Fibroblast of villous mesenchyme (primary cell): ENCODE measurements at regions not wholly inside any gene's neighbourhood (a gene's known extent, or its start where the extent isn't known, plus 50 kb on each side); places are given as distances from the start of the nearest gene placed in this dataset.

ENCODE experiments used
- DNase-seq: peaks from one replicate; pipeline ENCODE4 v3.0.0-alpha.2; 2010; ENCODE audit warnings: low read depth
- H3K4me3 ChIP-seq: 2 replicates; pipeline ENCODE4 v1.5.1; 2011; ENCODE audit warnings: low read depth, mild to moderate bottlenecking, low read length
- TF ChIP-seq, protein P1 (sequence below): IDR thresholded peaks from 2 replicates; pipeline ENCODE4 v1.5.1; 2012; ENCODE audit warnings: low read depth, mild to moderate bottlenecking, low read length; ENCODE audit not compliant: insufficient read depth

DNA sequence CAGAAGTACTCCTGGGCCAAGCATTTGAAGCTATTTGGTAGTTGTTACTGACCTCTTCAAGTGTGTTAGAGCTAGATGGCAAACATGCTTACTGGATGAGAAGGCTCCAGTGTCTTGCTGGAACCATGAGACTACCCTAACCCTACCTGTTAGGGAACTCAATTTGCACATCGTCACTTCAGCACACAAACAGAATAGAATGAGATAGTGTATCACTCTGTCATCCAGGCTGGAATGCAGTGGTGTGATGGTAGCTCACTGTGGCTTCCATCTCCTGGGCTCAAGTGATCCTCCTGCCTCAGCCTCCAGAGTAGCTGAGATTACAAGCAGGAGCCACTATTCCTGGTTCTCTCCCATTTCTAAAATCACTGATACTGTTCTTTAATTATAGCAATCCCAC is 417.0 kb upstream of the ATXN7L3B start:
- H3K4me3 ChIP-seq, result no peak overlapping the region
- TF ChIP-seq, protein P1, sequence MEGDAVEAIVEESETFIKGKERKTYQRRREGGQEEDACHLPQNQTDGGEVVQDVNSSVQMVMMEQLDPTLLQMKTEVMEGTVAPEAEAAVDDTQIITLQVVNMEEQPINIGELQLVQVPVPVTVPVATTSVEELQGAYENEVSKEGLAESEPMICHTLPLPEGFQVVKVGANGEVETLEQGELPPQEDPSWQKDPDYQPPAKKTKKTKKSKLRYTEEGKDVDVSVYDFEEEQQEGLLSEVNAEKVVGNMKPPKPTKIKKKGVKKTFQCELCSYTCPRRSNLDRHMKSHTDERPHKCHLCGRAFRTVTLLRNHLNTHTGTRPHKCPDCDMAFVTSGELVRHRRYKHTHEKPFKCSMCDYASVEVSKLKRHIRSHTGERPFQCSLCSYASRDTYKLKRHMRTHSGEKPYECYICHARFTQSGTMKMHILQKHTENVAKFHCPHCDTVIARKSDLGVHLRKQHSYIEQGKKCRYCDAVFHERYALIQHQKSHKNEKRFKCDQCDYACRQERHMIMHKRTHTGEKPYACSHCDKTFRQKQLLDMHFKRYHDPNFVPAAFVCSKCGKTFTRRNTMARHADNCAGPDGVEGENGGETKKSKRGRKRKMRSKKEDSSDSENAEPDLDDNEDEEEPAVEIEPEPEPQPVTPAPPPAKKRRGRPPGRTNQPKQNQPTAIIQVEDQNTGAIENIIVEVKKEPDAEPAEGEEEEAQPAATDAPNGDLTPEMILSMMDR, result no peak
- DNase-seq, result no peak

DNA sequence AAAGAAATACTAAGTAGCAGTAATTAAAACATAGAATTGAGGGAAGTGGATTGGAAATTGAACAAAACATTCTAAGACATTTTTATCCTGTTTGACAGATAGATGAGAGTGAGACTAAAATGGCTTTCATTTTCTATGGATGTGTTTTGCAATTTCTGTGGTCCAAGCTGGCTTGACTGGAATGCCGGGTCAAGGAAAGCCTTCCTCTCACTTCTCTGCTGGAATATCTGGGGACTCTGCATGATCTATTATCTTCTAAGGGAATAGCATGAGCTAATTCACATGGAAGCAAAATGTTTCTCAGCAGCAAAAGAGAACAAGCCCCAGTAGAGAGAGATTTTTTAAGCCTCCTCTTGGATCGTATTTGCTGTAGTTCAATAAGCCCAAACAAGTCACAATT is 407.9 kb upstream of the ATXN7L3B start:
- no peak overlapping the region for H3K4me3 ChIP-seq
- DNase-seq, result peak; percentile 19
- TF ChIP-seq, protein P1, result no peak

DNA sequence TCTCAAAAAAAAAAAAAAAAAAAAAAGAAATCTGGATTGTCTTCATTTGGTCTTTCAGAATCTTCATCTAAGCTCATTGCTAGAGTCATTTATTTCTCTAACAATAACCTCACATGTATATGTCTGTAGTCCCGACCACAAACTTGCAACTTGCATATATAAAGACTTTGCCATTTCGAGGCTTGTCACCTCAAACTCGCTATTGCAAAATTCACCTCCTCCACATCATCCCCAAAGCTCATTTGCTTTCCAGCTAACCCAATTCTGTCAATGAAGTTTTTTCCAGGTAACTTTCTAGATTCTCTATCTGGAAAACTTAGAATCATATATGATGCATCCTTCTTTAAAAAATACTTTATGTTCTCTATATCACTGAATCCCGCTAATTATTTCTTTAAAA is 393.2 kb upstream of the ATXN7L3B start:
- TF ChIP-seq, protein P1, result no peak
- no peak overlapping the region for H3K4me3 ChIP-seq
- no peak for DNase-seq

DNA sequence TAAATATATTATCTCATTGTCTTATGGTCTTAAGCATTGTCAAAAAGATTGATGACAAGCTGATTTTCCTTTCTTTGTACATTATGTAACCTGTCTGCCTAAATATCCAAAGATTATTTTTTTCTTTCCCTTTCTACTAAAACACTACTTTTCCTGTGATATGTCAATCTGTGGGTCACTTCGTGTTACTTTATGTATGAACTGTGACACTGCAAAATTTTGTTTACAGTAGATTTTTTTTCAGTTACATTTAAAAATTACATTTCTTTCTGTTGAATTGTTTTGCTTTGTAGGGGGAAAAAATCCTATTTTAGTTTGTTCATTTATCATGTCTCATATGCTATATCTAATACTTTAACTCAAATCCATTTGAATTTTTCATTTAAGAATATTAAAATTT is 392.3 kb upstream of the ATXN7L3B start:
- TF ChIP-seq, protein P1, result no peak
- H3K4me3 ChIP-seq, result no peak overlapping the region
- no peak for DNase-seq

DNA sequence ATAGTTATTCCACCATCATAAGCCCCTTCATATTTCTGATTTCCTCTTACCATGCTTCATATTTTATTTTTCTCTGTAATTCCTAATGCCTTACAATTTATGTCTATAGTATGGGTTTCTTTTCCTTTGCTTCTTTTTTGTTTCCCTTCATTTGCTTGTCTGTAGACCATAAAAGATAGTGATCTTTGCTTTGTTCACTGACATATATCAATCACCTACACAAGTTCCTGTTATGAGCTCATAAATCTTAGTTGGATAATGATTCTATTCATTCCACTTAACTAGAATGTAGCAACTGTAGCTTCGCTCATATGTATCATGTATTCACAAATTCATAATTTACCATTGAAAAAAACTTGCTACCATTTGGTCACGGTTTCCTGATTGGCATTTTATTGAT is 388.8 kb upstream of the ATXN7L3B start:
- TF ChIP-seq, protein P1, result no peak
- no peak for DNase-seq
- no peak overlapping the region for H3K4me3 ChIP-seq

DNA sequence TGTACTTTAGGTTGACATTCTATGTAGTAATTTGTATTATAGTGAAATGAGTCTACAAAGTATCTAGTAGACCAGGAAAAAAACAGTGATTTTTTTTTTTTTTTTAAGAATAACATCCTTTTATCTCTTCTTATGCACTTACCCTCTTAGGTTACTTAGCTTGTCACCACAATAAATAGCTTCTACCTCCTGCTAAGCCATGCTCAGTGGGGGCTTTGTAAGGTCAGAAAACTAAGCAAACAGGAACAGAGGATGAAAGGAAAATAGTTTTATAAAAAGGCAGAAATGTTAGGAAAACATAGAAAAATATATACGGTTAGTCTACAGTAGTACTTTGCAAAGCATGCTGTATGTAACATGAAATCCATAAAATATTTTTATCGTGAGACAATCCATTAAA is 385.3 kb upstream of the ATXN7L3B start:
- DNase-seq, result no peak
- TF ChIP-seq, protein P1, result no peak
- no peak overlapping the region for H3K4me3 ChIP-seq

DNA sequence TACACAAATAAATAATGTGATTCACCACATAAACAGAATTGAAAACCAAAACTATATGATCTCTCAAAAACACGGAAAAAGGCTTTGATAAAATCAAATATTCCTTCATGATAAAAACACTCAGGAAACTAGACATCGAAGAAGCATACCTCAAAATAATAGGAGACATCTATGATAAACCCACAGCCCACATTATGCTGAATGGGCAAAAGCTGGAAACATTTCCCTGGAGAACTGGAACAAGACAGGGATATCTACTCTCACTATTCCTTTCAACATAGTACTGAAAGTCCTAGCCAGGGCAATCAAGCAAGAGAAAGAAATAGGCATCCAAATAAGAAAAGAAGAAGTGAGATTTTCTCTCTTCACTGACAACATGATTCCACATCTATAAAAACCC is 371.5 kb upstream of the ATXN7L3B start:
- H3K4me3 ChIP-seq, result no peak overlapping the region
- TF ChIP-seq, protein P1, result no peak
- no peak for DNase-seq
